Suprapubic skin (tissue), 3 donors: ENCODE measurements at regions not wholly inside any gene's neighbourhood (a gene's known extent, or its start where the extent isn't known, plus 50 kb on each side); places are given as distances from the start of the nearest gene placed in this dataset.

ENCODE experiments used
- EP300 ChIP-seq: sonication (generic); formaldehyde crosslinking; IDR thresholded peaks from one replicate; pipeline ENCODE4 v1.6.1; 2017; ENCODE audit warnings: antibody characterized with exemption
- POLR2A ChIP-seq, 2 donors: fragments of 450-650 bp; IDR thresholded peaks; one replicate each; pipeline ENCODE4 v1.6.1; 2017; ENCODE audit warnings: antibody characterized with exemption in 2 of 2, mild to moderate bottlenecking in 2 of 2, moderate library complexity in 2 of 2
- TF ChIP-seq, protein P1 (sequence below), 2 donors: fragments of 200-600 bp in 1 of 2; fragments of 450-650 bp in 1 of 2; sonication (generic) in 1 of 2; IDR thresholded peaks; one replicate each; pipeline ENCODE4 v1.5.1; 2016 to 2019; ENCODE audit warnings: antibody characterized with exemption in 2 of 2, mild to moderate bottlenecking in 1 of 2, moderate library complexity in 1 of 2

DNA sequence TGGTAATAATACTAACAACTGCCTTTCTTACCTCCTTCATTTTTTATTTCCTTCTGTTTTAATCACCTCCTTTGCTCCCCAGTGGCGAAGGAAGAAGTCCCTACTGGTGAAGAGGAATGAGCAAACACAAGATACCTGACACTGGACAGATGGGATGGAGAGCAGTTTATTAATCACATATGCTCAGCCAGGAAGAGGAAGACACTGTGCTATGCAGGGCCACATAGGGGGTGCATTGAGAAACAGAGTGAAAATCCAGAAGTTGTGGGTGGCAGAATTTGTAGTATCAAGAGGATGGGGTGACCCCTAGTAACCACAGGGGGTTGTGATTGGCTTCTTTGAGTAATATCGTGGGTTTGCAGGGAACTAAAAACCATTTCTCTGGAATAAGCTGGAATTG is 1041.9 kb downstream of the OTOL1 start:
- TF ChIP-seq, protein P1, sequence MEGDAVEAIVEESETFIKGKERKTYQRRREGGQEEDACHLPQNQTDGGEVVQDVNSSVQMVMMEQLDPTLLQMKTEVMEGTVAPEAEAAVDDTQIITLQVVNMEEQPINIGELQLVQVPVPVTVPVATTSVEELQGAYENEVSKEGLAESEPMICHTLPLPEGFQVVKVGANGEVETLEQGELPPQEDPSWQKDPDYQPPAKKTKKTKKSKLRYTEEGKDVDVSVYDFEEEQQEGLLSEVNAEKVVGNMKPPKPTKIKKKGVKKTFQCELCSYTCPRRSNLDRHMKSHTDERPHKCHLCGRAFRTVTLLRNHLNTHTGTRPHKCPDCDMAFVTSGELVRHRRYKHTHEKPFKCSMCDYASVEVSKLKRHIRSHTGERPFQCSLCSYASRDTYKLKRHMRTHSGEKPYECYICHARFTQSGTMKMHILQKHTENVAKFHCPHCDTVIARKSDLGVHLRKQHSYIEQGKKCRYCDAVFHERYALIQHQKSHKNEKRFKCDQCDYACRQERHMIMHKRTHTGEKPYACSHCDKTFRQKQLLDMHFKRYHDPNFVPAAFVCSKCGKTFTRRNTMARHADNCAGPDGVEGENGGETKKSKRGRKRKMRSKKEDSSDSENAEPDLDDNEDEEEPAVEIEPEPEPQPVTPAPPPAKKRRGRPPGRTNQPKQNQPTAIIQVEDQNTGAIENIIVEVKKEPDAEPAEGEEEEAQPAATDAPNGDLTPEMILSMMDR (IDR thresholded peaks at IDR 0.05), result no peak
- no peak for TF ChIP-seq EP300
- no peak for TF ChIP-seq POLR2A (IDR thresholded peaks at IDR 0.05)
